Activated T-helper 17 cell treated with anti-CD3 and anti-CD28 coated beads, Interleukin-2, amount 50 U/mL, for 72 hours (primary cell): ENCODE measurements at regions not wholly inside any gene's neighbourhood (a gene's known extent, or its start where the extent isn't known, plus 50 kb on each side); places are given as distances from the start of the nearest gene placed in this dataset.

Source experiments
- ATAC-seq: fragments of 150-1000 bp; cut with Tn5 transposase; replicated peaks from 2 replicates; pipeline ENCODE4 v1.10.0; 2021; ENCODE audit warnings: mild to moderate bottlenecking, moderate library complexity
- H3K27ac Mint-ChIP-seq: one replicate; pipeline ENCODE4 v1.8.0; 2022; ENCODE audit warnings: mixed read lengths
- H3K27me3 Mint-ChIP-seq: one replicate; pipeline ENCODE4 v1.8.0; 2022; ENCODE audit warnings: mixed read lengths
- H3K36me3 Mint-ChIP-seq: one replicate; pipeline ENCODE4 v1.8.0; 2022; ENCODE audit warnings: low read depth, mild to moderate bottlenecking, mixed read lengths
- H3K4me1 Mint-ChIP-seq: one replicate; pipeline ENCODE4 v1.8.0; 2022; ENCODE audit warnings: mixed read lengths
- H3K4me3 Mint-ChIP-seq: one replicate; pipeline ENCODE4 v1.8.0; 2022; ENCODE audit warnings: mild to moderate bottlenecking, mixed read lengths
- H3K9me3 Mint-ChIP-seq: one replicate; pipeline ENCODE4 v1.8.0; 2022; ENCODE audit warnings: mixed read lengths

GRCh38 chr5:137567226-137567625 lies 68.1 kb upstream of the SPOCK1 start:
- no peak overlapping the region for H3K27ac Mint-ChIP-seq
- no peak overlapping the region for H3K4me3 Mint-ChIP-seq
- no peaks in the 10 kb centered on the region for H3K9me3 Mint-ChIP-seq
- no peaks in the 10 kb centered on the region for H3K36me3 Mint-ChIP-seq
- no peak for ATAC-seq
- H3K4me1 Mint-ChIP-seq, result no peaks in the 10 kb centered on the region
- H3K27me3 Mint-ChIP-seq, result peaks cover 20% of the 10 kb centered on the region

GRCh38 chr5:137566780-137567179 lies 67.7 kb upstream of the SPOCK1 start:
- H3K36me3 Mint-ChIP-seq, result no peaks in the 10 kb centered on the region
- ATAC-seq, result no peak
- H3K9me3 Mint-ChIP-seq, result no peaks in the 10 kb centered on the region
- H3K4me1 Mint-ChIP-seq, result no peaks in the 10 kb centered on the region
- H3K27me3 Mint-ChIP-seq, result peaks cover 20% of the 10 kb centered on the region
- H3K27ac Mint-ChIP-seq, result no peak overlapping the region
- H3K4me3 Mint-ChIP-seq, result no peak overlapping the region

GRCh38 chr5:137566118-137566541 lies 67.0 kb upstream of the SPOCK1 start:
- no peak for ATAC-seq
- Mint-ChIP-seq H3K4me1 (no peaks in the 10 kb centered on the region), H3K4me3 (no peak overlapping the region), H3K27ac (no peak overlapping the region), H3K27me3 (peaks cover 17% of the 10 kb centered on the region), H3K36me3 (no peaks in the 10 kb centered on the region), H3K9me3 (no peaks in the 10 kb centered on the region)

- Mint-ChIP-seq H3K36me3 (no peaks in the 10 kb centered on the region), H3K9me3 (no peaks in the 10 kb centered on the region), H3K27me3 (peaks cover 14% of the 10 kb centered on the region), H3K4me3 (no peak overlapping the region), H3K27ac (no peak overlapping the region), H3K4me1 (no peaks in the 10 kb centered on the region)
- ATAC-seq, result no peak
Observed at GRCh38 chr5:137565450-137565849, 66.3 kb upstream of the SPOCK1 start.

GRCh38 chr5:137564398-137564961 lies 65.4 kb upstream of the SPOCK1 start:
- Mint-ChIP-seq H3K27ac (no peak overlapping the region), H3K4me3 (no peak overlapping the region), H3K4me1 (no peaks in the 10 kb centered on the region), H3K27me3 (peaks cover 21% of the 10 kb centered on the region), H3K36me3 (no peaks in the 10 kb centered on the region), H3K9me3 (no peaks in the 10 kb centered on the region)
- no peak for ATAC-seq

GRCh38 chr5:137563646-137564397 lies 64.7 kb upstream of the SPOCK1 start:
- no peak overlapping the region for H3K4me3 Mint-ChIP-seq
- no peaks in the 10 kb centered on the region for H3K36me3 Mint-ChIP-seq
- H3K4me1 Mint-ChIP-seq, result no peaks in the 10 kb centered on the region
- H3K27me3 Mint-ChIP-seq, result peaks cover 25% of the 10 kb centered on the region
- H3K9me3 Mint-ChIP-seq, result no peaks in the 10 kb centered on the region
- no peak overlapping the region for H3K27ac Mint-ChIP-seq
- ATAC-seq, result no peak

- ATAC-seq, result no peak
- Mint-ChIP-seq H3K9me3 (no peaks in the 10 kb centered on the region), H3K36me3 (no peaks in the 10 kb centered on the region), H3K27me3 (peaks cover 25% of the 10 kb centered on the region), H3K4me1 (no peaks in the 10 kb centered on the region), H3K4me3 (no peak overlapping the region), H3K27ac (no peak overlapping the region)
Observed at GRCh38 chr5:137563301-137563645, 64.1 kb upstream of the SPOCK1 start.

- Mint-ChIP-seq H3K27ac (no peak overlapping the region), H3K9me3 (no peaks in the 10 kb centered on the region), H3K4me1 (no peaks in the 10 kb centered on the region), H3K36me3 (no peaks in the 10 kb centered on the region), H3K27me3 (peaks cover 25% of the 10 kb centered on the region), H3K4me3 (no peak overlapping the region)
- ATAC-seq, result no peak
Observed at GRCh38 chr5:137561608-137562007, 62.5 kb upstream of the SPOCK1 start.

- Mint-ChIP-seq H3K4me1 (no peaks in the 10 kb centered on the region), H3K4me3 (no peak overlapping the region), H3K36me3 (no peaks in the 10 kb centered on the region), H3K27ac (no peak overlapping the region), H3K27me3 (peaks cover 19% of the 10 kb centered on the region), H3K9me3 (no peaks in the 10 kb centered on the region)
- ATAC-seq, result peak; percentile 51
Observed at GRCh38 chr5:137560420-137560819, 61.3 kb upstream of the SPOCK1 start.
